ENCODE measurements at regions not wholly inside any gene's neighbourhood (a gene's known extent, or its start where the extent isn't known, plus 50 kb on each side); places are given as distances from the start of the nearest gene placed in this dataset.

DNA sequence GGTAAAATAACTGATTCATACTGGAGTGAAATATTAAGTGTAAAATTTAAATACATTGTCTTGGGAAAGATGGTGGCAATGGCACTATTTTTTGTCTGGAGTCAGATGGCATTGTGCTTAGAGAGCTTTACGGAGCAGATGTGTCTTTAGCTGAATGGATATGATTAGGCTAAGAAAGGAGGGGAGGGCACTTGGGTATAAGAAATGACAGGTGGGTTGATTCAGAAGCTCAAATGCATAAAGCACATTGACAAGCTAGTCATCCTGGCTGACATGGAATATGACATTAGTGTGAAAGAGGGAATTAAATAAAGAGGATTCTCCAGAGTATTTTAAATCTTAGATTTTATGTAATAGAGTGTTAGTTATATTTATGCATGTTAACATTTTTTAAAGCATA is 570.1 kb upstream of the CBLB start:
- no peak for TF ChIP-seq YY1 (IDR thresholded peaks at IDR 0.05; ENCODE audit: insufficient read depth, insufficient read length)
- TF ChIP-seq ZNF274 (IDR thresholded peaks at IDR 0.05; ENCODE audit: low read depth, low read length): no peak
